ENCODE measurements at regions not wholly inside any gene's neighbourhood (a gene's known extent, or its start where the extent isn't known, plus 50 kb on each side); places are given as distances from the start of the nearest gene placed in this dataset.

DNA sequence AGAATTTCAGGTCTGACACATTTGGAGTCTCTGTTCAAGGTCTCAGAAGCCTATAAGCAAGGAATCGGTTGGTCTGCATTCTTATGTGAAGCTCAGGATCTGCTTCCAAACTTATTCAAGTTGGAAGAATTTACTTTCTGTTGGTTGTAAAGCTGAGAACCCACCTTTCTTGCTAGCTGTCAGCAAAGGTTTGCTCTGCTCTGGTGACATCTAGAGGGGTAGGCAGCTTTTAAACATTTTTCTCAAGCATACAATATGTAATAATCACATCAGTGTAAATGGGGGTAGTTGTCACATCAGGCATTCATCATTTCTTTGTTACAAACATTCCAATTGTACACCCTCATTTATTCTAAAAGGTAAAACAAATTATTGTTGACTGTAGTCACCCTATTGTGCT lies 935.2 kb downstream of the TRAM1L1 start:
- TF ChIP-seq POLR2AphosphoS5 (IDR thresholded peaks at IDR 0.05) (no peak), EP300 (IDR thresholded peaks at IDR 0.05) (no peak), POLR2A (IDR thresholded peaks at IDR 0.05) (no peak), CTCF (IDR thresholded peaks at IDR 0.05) (no peak)
- no peak for DNase-seq (ENCODE audit: low spot score in 2 of 2)
- WGBS: 88% methylated on average over 1 of the region's 1 CpG

GRCh38 chr4:116143198-116143597 lies 942.2 kb downstream of the TRAM1L1 start:
- Histone ChIP-seq H3K9me3 (no peaks in the 10 kb centered on the region), H3K4me1 (no peaks in the 10 kb centered on the region), H3K4me3 (no peak overlapping the region), H3K27me3 (no peaks in the 10 kb centered on the region), H3K27ac (no peak overlapping the region), H3K36me3 (no peaks in the 10 kb centered on the region)
- WGBS: 66% methylated on average over 2 of the region's 2 CpGs
- DNase-seq (ENCODE audit: low spot score in 2 of 2): no peak
- TF ChIP-seq POLR2AphosphoS5 (IDR thresholded peaks at IDR 0.05) (no peak), CTCF (IDR thresholded peaks at IDR 0.05) (no peak), EP300 (IDR thresholded peaks at IDR 0.05) (no peak), POLR2A (IDR thresholded peaks at IDR 0.05) (no peak)

More for the DNA sequence above, 935.2 kb downstream of the TRAM1L1 start:
- Histone ChIP-seq H3K4me1 (no peaks in the 10 kb centered on the region), H3K4me3 (no peak overlapping the region), H3K9me3 (no peaks in the 10 kb centered on the region), H3K27me3 (no peaks in the 10 kb centered on the region), H3K27ac (no peak overlapping the region), H3K36me3 (no peaks in the 10 kb centered on the region)

GRCh38 chr4:116132946-116133345 lies 952.4 kb downstream of the TRAM1L1 start:
- no peak for DNase-seq (ENCODE audit: low spot score in 2 of 2)
- Histone ChIP-seq H3K27me3 (no peaks in the 10 kb centered on the region), H3K9me3 (no peaks in the 10 kb centered on the region), H3K36me3 (no peaks in the 10 kb centered on the region), H3K27ac (no peak overlapping the region), H3K4me1 (no peaks in the 10 kb centered on the region), H3K4me3 (no peak overlapping the region)
- TF ChIP-seq POLR2AphosphoS5 (IDR thresholded peaks at IDR 0.05) (no peak), EP300 (IDR thresholded peaks at IDR 0.05) (no peak), CTCF (IDR thresholded peaks at IDR 0.05) (no peak), POLR2A (IDR thresholded peaks at IDR 0.05) (no peak)
- WGBS: 76% methylated on average over 3 of the region's 3 CpGs

- Histone ChIP-seq H3K27me3 (no peaks in the 10 kb centered on the region), H3K4me1 (no peaks in the 10 kb centered on the region), H3K27ac (no peak overlapping the region), H3K9me3 (no peaks in the 10 kb centered on the region), H3K36me3 (no peaks in the 10 kb centered on the region), H3K4me3 (no peak overlapping the region)
- WGBS: 89% methylated on average over 2 of the region's 2 CpGs
- TF ChIP-seq POLR2A (IDR thresholded peaks at IDR 0.05) (no peak), POLR2AphosphoS5 (IDR thresholded peaks at IDR 0.05) (no peak), EP300 (IDR thresholded peaks at IDR 0.05) (no peak), CTCF (IDR thresholded peaks at IDR 0.05) (no peak)
- no peak for DNase-seq (ENCODE audit: low spot score in 2 of 2)
Measured at GRCh38 chr4:116126794-116127193, 958.6 kb downstream of the TRAM1L1 start.

- Histone ChIP-seq H3K9me3 (no peaks in the 10 kb centered on the region), H3K4me3 (no peak overlapping the region), H3K27me3 (no peaks in the 10 kb centered on the region), H3K36me3 (no peaks in the 10 kb centered on the region), H3K4me1 (no peaks in the 10 kb centered on the region), H3K27ac (no peak overlapping the region)
- 73% methylated on average over 1 of the region's 1 CpG for WGBS
- no peak for TF ChIP-seq POLR2AphosphoS5 (IDR thresholded peaks at IDR 0.05)
- TF ChIP-seq EP300 (IDR thresholded peaks at IDR 0.05): no peak
- TF ChIP-seq POLR2A (IDR thresholded peaks at IDR 0.05): no peak
- no peak for TF ChIP-seq CTCF (IDR thresholded peaks at IDR 0.05)
- DNase-seq (ENCODE audit: low spot score in 2 of 2): no peak
Measured at GRCh38 chr4:116122124-116122523, 963.3 kb downstream of the TRAM1L1 start.

All from suprapubic skin (tissue), 4 donors.